ENCODE measurements at regions not wholly inside any gene's neighbourhood (a gene's known extent, or its start where the extent isn't known, plus 50 kb on each side); places are given as distances from the start of the nearest gene placed in this dataset.

- ATAC-seq (no peak), DNase-seq (ENCODE audit: low spot score) (peak; percentile 31)
- intact Hi-C loops (cut with DNase I), result no loop called here
These were observed 193.9 kb upstream of the C1orf174 start for GRCh38 chr1:4093856-4094565.

- ATAC-seq (no peak), DNase-seq (ENCODE audit: low spot score) (no peak)
- intact Hi-C loops (cut with DNase I), result no loop called here
These were observed 195.4 kb upstream of the C1orf174 start for GRCh38 chr1:4095433-4095971.

- ATAC-seq (no peak), DNase-seq (ENCODE audit: low spot score) (no peak)
- intact Hi-C loops (cut with DNase I), result no loop called here
These were observed 201.5 kb upstream of the C1orf174 start for GRCh38 chr1:4101459-4102161.

GRCh38 chr1:4105300-4105880, 205.3 kb upstream of the C1orf174 start:
- ATAC-seq (no peak), DNase-seq (ENCODE audit: low spot score) (peak; percentile 17)
- intact Hi-C loops (cut with DNase I), result no loop called here

DNA sequence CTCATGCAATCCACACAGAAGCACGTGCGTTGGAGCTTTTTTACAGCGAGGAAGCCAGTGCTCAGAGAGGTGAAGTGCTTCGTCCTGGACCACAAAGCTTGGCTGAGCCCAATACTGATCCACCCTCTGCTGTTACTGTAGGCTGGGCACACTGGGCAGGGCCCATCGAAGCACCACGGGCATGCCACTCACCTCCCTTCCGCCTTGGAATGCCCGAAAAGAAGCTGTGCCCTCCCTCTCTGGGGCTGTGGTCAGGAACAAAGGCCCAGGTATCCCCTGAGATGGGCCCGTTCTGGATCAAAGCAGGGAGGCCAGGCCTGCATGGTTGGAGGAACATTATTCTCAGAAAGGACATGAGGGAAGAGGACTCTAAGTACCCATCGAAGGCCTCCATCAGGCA, 206.7 kb upstream of the C1orf174 start:
- DNase-seq (ENCODE audit: low spot score) (no peak), ATAC-seq (no peak)
- intact Hi-C loops (cut with DNase I), result no loop called here

DNA sequence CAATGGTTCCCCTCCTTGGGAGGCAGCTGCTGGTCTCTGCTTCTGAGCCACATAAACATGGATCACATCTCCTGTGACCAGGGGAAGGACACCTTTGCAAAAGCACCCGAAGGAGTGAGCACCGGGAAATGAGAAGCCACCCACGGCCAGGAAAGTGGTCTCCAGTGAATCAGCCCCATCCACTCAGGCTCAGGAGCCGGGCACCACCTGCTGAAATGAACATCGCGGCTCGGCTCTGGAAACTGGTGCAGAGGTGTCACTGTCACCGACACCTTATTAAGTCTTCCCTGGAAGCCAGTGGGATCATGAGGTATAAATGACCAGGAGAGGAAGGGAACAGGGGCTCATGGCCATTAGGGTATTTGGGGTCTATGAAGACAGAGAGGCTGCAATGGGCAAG, 207.2 kb upstream of the C1orf174 start:
- peak; percentile 44 for DNase-seq (ENCODE audit: low spot score)
- intact Hi-C loops (cut with DNase I), result no loop called here
- no peak for ATAC-seq

- no peak for DNase-seq (ENCODE audit: low spot score)
- intact Hi-C loops (cut with DNase I), result no loop called here
- ATAC-seq, result peak; percentile 20
These were observed 208.3 kb upstream of the C1orf174 start for GRCh38 chr1:4108331-4108730.

DNA sequence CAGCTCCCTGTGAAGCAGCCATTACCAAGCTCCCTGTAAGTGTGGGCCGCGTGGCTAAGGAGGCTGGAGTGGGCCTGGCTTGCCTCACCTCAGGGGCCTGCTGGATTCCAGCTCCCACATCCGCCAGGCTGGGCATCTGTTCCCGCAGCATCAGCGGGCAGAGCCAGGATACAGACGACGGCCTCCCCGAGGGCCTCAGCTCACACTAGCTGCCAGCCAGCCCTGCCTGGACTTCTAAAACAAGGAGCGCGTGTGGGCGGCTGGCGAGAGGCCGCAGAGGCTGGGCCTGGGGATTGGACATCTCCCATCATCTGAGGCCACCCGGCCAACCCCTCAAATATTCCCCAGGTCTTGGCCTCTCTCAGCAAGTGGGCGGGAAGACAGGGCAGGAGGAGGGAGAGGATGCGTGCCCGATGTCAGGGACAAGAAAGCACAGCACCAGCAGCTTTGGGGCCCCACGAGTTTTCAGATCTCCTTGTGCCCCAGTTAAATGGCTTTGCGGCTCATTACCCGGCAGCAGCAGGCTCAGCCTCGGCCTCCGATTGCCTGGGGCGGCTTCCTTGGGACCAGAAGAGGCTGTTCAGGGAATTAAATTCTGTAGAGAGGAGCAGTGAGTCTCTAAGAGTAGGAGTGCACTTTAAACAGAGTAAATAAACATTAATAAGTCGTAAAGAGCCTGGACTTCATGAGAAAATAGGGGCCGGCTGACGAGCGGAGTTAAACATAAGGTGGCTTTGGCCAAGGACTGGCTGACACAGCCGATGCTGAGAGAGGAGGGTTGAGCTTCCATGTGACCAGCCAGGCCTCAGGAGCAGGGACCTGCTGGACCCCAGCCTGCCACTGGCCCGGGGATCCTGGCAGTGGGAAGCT, 208.9 kb upstream of the C1orf174 start:
- DNase-seq (ENCODE audit: low spot score), result no peak
- peak; percentile 44 for ATAC-seq
- intact Hi-C loops (cut with DNase I), result no loop called here

GRCh38 chr1:4109628-4109940, 209.5 kb upstream of the C1orf174 start:
- intact Hi-C loops (cut with DNase I), result no loop called here
- DNase-seq (ENCODE audit: low spot score), result peak; percentile 48
- ATAC-seq, result no peak

DNA sequence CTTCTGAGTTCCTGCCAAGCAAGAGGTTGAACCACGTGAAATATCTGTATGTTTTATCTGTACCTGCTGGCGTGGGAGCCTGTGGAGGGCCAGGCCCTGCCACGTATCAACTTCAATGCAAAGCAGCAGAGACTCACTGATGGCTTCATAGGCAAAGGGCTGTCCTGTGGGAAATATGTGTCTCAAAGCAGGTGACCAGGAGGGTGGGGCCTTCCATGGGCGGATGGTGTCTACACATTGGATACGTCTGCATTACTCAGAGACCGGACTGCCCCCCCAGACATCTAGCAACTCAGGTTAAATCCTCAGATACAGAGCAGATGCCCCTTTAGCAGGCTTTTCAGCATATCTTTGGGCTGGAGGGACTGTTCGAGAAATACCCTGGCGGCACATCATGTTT, 210.8 kb upstream of the C1orf174 start:
- DNase-seq (ENCODE audit: low spot score) (peak; percentile 22), ATAC-seq (no peak)
- intact Hi-C loops (cut with DNase I), result no loop called here

GRCh38 chr1:4113897-4114296, 213.8 kb upstream of the C1orf174 start:
- ATAC-seq (no peak), DNase-seq (ENCODE audit: low spot score) (no peak)
- intact Hi-C loops (cut with DNase I), result no loop called here

GRCh38 chr1:4115191-4115900, 215.3 kb upstream of the C1orf174 start:
- ATAC-seq (no peak), DNase-seq (ENCODE audit: low spot score) (peak; percentile 19)
- intact Hi-C loops (cut with DNase I), result no loop called here

DNA sequence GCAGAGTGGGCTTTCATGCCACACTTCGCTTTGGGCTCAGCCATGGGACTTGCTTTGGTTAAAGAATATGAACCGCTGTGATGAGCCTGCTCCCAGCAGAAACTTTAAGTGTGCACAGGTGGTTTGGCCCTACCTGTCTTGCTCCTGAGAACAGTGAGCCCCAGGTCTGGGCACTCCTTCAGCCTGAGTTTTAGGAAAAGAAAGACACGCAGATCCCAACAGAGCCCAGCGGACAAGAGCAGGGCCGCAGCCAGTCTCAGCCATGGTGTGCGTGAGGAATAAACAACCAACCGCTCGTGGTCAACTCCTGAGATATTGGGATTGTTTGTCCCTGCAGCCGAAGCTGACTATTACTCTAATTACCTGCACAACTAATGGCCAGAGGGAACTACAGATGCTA, 217.1 kb upstream of the C1orf174 start:
- peak; percentile 9 for DNase-seq (ENCODE audit: low spot score)
- intact Hi-C loops (cut with DNase I), result no loop called here

GRCh38 chr1:4118746-4119515, 218.9 kb upstream of the C1orf174 start:
- ATAC-seq, result no peak
- peak; percentile 19 for DNase-seq (ENCODE audit: low spot score)
- intact Hi-C loops (cut with DNase I), result no loop called here

More for the DNA sequence above, 217.1 kb upstream of the C1orf174 start:
- ATAC-seq, result no peak

GRCh38 chr1:4119516-4120220, 219.6 kb upstream of the C1orf174 start:
- DNase-seq (ENCODE audit: low spot score) (peak; percentile 26), ATAC-seq (no peak)
- intact Hi-C loops (cut with DNase I), result no loop called here

DNA sequence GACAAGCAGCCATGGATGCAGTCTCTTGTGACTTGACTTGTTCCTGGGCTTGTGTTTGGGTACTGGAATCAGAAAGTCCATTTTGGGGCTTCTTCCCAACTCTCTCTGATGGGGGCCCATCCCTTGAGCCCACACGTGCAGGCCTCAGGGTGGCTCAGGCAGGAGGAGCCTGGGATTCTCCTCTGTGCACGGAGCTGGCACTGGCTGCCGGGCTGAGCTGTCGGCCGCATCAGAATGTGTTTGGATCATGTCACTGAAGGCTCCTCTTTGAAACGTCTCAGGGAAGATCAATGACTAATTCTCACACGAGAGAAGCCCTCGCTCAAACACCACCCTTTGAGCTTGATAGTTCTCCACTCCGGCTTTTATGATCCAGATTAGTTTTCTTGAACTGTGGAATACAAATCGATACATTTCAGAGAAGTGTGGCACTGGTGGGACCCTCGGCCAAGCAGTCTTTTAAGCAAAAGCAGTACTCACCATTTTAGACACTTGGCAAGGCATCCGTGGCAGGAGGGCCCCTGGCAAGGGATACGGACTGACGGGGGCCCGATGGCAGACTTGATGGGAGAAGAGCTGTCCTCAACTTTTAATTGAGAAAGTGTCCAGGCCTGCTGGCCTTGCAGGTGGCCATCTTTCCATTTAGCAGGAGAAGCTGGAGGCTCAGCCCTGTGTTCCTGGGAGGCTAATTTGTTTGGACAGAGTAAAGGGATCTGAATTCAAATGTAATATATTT, 220.7 kb upstream of the C1orf174 start:
- ATAC-seq (no peak), DNase-seq (ENCODE audit: low spot score) (peak; percentile 37)
- intact Hi-C loops (cut with DNase I), result no loop called here

GRCh38 chr1:4121293-4121684, 221.2 kb upstream of the C1orf174 start:
- intact Hi-C loops (cut with DNase I), result no loop called here
- no peak for ATAC-seq
- DNase-seq (ENCODE audit: low spot score), result peak; percentile 13

Measured in sciatic nerve (tissue), 2 donors.